Left lung (tissue), 4 donors: ENCODE measurements at regions not wholly inside any gene's neighbourhood (a gene's known extent, or its start where the extent isn't known, plus 50 kb on each side); places are given as distances from the start of the nearest gene placed in this dataset.

Experiments used
- ATAC-seq: fragments of 200-7000 bp; cut with Tn5 transposase; one replicate; pipeline ENCODE4 v1.9.1; 2020; ENCODE audit warnings: moderate library complexity
- DNase-seq, 4 donors: peaks; one replicate each; pipeline ENCODE4 v3.0.0-alpha.2; 2013 to 2020
- H3K27ac ChIP-seq, 2 donors: fragments of 200-600 bp; sonication (generic) in 1 of 2; one replicate each; pipeline versions ENCODE4 v1.5.0 to v1.8.0; 2020 to 2021
- H3K27me3 ChIP-seq, 2 donors: fragments of 200-600 bp; sonication (generic) in 1 of 2; one replicate each; pipeline versions ENCODE4 v1.5.0 to v1.8.0; 2020 to 2021
- H3K36me3 ChIP-seq, 2 donors: fragments of 200-600 bp; sonication (generic) in 1 of 2; one replicate each; pipeline versions ENCODE4 v1.5.0 to v1.8.0; 2020 to 2021
- H3K4me1 ChIP-seq, 2 donors: fragments of 200-600 bp; one replicate each; pipeline ENCODE4 v1.8.0; 2021
- H3K4me3 ChIP-seq, 2 donors: fragments of 200-600 bp; sonication (generic) in 1 of 2; one replicate each; pipeline versions ENCODE4 v1.5.0 to v1.8.0; 2020 to 2021; ENCODE audit warnings: mild to moderate bottlenecking in 1 of 2
- H3K9me3 ChIP-seq, 2 donors: fragments of 200-600 bp; sonication (generic) in 1 of 2; one replicate each; pipeline versions ENCODE4 v1.5.0 to v1.8.0; 2020 to 2021
- intact Hi-C, 2 donors: fragments of 100-400 bp; cut with DNase I; formaldehyde crosslinking; loops; one replicate each; pipeline versions ENCODE4 v1.11.2 to v1.14.2; 2022
- TF ChIP-seq, protein P1 (sequence below), 2 donors: fragments of 200-600 bp; sonication (generic) in 1 of 2; IDR thresholded peaks; one replicate each; pipeline versions ENCODE4 v1.5.0 to v1.8.0; 2021; ENCODE audit warnings: antibody characterized with exemption in 2 of 2
- donor health status: DM: no; HTN: yes; CAD: no.
- donor health status: DM: no; HTN: no; CAD: no.

DNA sequence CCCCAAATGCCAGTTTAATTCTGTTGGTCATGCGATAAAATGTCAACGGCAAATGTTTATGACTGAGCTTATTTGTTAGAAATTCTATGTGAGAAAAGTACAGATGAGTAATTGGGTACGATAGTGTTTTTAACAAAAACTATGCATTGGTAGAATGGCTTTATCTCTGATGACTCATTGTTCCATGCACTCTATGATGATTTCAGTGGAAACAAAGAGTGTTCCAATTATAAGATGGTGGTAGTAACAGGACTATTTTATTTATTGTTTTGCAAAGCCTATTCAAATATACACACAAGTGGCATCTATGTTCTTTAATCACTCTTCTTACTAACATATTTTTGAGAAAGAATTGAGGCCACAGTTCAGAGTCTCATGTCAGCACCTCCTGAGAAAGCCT lies 353.7 kb upstream of the IRX2 start:
- Histone ChIP-seq H3K4me3 (no peak overlapping the region), H3K27ac (no peak overlapping the region), H3K9me3 (no peaks in the 10 kb centered on the region), H3K4me1 (no peaks in the 10 kb centered on the region), H3K36me3 (no peaks in the 10 kb centered on the region), H3K27me3 (peaks cover 0 to 74% of the 10 kb centered on the region in 2 donors)
- ATAC-seq (no peak), DNase-seq (no peak)
- TF ChIP-seq, protein P1, sequence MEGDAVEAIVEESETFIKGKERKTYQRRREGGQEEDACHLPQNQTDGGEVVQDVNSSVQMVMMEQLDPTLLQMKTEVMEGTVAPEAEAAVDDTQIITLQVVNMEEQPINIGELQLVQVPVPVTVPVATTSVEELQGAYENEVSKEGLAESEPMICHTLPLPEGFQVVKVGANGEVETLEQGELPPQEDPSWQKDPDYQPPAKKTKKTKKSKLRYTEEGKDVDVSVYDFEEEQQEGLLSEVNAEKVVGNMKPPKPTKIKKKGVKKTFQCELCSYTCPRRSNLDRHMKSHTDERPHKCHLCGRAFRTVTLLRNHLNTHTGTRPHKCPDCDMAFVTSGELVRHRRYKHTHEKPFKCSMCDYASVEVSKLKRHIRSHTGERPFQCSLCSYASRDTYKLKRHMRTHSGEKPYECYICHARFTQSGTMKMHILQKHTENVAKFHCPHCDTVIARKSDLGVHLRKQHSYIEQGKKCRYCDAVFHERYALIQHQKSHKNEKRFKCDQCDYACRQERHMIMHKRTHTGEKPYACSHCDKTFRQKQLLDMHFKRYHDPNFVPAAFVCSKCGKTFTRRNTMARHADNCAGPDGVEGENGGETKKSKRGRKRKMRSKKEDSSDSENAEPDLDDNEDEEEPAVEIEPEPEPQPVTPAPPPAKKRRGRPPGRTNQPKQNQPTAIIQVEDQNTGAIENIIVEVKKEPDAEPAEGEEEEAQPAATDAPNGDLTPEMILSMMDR (IDR thresholded peaks at IDR 0.05) = no peak
- intact Hi-C loops = no loop called here

DNA sequence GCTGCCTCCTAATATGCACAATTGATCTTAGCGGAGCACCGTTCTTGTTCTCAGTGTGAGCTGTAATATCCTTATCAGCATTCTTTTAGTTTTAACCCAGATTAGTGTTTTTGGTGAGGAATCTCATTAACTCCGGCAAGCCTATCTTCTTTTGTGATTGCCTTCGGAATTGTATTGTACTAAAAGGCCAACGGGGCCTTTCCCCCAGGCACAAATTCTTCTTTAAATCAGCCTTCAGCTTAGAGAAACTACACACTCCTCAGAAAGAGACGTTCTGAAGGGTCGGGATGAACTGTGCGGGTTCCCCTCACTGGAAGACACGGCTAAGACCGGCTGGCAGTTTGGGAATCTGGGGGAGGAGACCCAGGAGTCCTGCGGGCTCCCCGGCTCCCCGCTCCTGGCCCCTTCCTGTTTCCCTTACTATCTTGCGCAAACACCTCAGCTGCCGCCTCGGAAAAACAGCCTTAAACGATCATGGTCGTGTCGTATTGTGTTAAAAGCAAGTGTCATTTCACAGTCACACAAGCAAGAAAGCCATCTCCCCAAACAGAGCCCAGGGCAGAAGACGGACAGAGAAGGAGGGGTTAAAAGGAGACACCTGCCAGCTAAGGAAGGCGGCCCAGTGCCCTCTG lies 353.1 kb upstream of the IRX2 start:
- Histone ChIP-seq H3K4me1 (no peaks in the 10 kb centered on the region), H3K36me3 (no peaks in the 10 kb centered on the region), H3K4me3 (no peak overlapping the region), H3K9me3 (no peaks in the 10 kb centered on the region), H3K27ac (no peak overlapping the region), H3K27me3 (peaks cover 0 to 74% of the 10 kb centered on the region in 2 donors)
- TF ChIP-seq, protein P1 (IDR thresholded peaks at IDR 0.05) = no peak
- no peak for DNase-seq
- intact Hi-C loops = no loop called here
- ATAC-seq = no peak

DNA sequence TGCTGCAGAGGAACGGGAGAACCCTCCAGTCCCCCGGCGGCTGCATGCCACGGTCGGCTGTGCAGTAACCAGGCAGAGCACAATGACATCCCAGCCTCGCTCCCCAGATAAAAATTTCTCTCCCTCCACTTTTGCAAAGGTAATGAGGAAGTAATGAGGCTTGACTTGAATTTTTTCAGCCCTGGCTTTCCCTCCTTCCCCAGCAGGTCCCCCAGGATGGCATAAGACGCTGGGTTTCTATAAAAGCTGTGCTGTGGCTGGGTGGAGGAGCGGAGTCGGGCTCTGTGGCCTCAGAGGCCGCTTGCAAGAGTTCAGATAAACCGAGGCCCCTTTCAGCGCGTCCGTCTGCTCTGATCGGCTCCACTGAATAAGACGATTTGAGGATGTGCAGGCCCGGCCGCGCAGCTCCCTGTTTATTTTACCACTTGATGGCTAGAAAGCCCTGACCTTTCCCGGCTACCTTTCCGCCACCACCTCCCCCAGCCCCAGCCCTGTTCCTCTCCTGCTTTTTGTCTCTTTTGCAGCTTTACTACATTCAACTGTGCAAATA lies 351.9 kb upstream of the IRX2 start:
- ATAC-seq (no peak), DNase-seq (no peak)
- no peaks in the 10 kb centered on the region for H3K4me1 ChIP-seq
- no peak overlapping the region for H3K27ac ChIP-seq
- H3K4me3 ChIP-seq = no peak overlapping the region
- intact Hi-C loops = no loop called here
- H3K36me3 ChIP-seq = no peaks in the 10 kb centered on the region
- H3K9me3 ChIP-seq = no peaks in the 10 kb centered on the region
- TF ChIP-seq, protein P1 (IDR thresholded peaks at IDR 0.05) = no peak
- peaks cover 0 to 72% of the 10 kb centered on the region in 2 donors for H3K27me3 ChIP-seq

DNA sequence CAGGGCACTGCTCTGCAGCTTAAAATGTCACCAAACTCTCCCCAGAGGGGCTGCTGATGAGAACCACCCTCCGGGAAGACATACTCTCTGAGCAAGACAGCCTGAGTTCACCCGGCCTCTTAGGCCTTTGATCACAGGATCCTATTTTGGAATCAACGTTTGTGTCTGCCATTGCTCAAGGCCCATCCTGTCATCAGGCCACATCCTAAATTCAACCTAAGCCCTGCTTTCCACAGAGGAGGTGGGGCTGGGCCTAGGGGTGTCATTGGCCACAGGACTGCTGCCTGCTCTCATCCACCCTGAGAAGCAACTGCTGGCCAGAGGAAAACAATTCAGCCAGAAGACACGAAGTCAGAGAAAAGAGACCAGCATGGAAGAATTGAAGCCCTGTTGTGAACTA lies 351.1 kb upstream of the IRX2 start:
- TF ChIP-seq, protein P1 (IDR thresholded peaks at IDR 0.05) = no peak
- Histone ChIP-seq H3K27me3 (peaks cover 0 to 64% of the 10 kb centered on the region in 2 donors), H3K4me3 (no peak overlapping the region), H3K4me1 (no peaks in the 10 kb centered on the region), H3K27ac (no peak overlapping the region), H3K36me3 (no peaks in the 10 kb centered on the region), H3K9me3 (no peaks in the 10 kb centered on the region)
- no peak for DNase-seq
- intact Hi-C loops = no loop called here
- ATAC-seq = no peak

DNA sequence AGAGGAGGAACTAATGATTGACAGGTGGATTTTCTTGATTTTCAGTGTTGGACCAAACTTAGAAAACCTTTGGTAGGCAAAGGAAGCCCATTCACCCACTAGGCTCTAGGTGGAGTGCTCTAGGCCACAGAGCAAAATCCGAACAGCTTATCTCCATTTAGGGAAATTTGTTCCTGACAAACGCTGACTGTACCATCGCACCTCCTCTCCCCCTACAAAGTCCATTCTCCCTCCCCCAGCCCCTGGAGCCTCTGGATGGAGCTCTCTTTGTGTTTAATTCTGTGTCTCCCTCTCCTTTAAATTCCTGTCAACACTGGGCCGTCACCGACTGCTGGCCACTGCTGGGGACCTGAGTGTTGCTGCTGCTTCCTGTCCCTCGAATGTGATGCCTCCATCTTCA lies 350.1 kb upstream of the IRX2 start:
- intact Hi-C loops = no loop called here

More for the DNA sequence above, 350.1 kb upstream of the IRX2 start:
- TF ChIP-seq, protein P1 (IDR thresholded peaks at IDR 0.05) = no peak
- Histone ChIP-seq H3K4me1 (no peaks in the 10 kb centered on the region), H3K27me3 (peaks cover 0 to 55% of the 10 kb centered on the region in 2 donors), H3K4me3 (no peak overlapping the region), H3K36me3 (no peaks in the 10 kb centered on the region), H3K27ac (no peak overlapping the region), H3K9me3 (no peaks in the 10 kb centered on the region)
- DNase-seq = no peak
- no peak for ATAC-seq
